MM.1S (cell line): ENCODE measurements at regions not wholly inside any gene's neighbourhood (a gene's known extent, or its start where the extent isn't known, plus 50 kb on each side); places are given as distances from the start of the nearest gene placed in this dataset.

ENCODE experiments used
- CTCF ChIP-seq: fragments of 300-600 bp; sonication (generic); IDR thresholded peaks from 2 replicates; pipeline ENCODE4 v1.5.1; 2016; ENCODE audit warnings: antibody characterized with exemption, low read length, mixed read lengths
- EZH2 ChIP-seq: fragments of 300-600 bp; sonication (generic); optimal IDR thresholded peaks from 2 replicates; pipeline ENCODE3; 2017; ENCODE audit warnings: low read depth, mild to moderate bottlenecking, antibody characterized with exemption, low read length, mixed read lengths
- EZH2phosphoT487 ChIP-seq: fragments of 300-600 bp; sonication (generic); IDR thresholded peaks from 2 replicates; pipeline ENCODE4 v1.6.1; 2018; ENCODE audit warnings: antibody characterized with exemption, low read length

DNA sequence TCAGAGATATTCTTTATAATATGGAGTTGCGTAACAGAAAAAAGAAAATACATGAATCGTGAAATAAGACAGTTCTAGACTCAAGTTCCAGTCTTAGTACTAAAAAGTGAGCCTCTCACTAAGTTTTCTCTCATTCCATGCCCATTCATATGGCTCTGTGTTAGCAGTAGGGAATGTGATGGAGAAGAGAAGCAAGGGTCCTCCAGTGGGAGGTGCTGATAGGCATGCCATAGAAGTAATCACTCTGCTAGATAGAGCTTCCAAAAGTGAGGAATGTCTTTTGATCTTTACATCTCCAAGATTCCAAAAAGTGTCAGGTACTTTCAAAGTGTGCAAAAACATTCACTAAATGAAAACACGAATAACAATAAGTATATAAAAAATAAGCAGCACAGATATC is 678.4 kb downstream of the DCDC2C start:
- TF ChIP-seq CTCF: no peak
- no peak for TF ChIP-seq EZH2
- TF ChIP-seq EZH2phosphoT487: no peak
